ENCODE measurements at regions not wholly inside any gene's neighbourhood (a gene's known extent, or its start where the extent isn't known, plus 50 kb on each side); places are given as distances from the start of the nearest gene placed in this dataset.

- TF ChIP-seq CTCF (IDR thresholded peaks at IDR 0.05; ENCODE audit: extremely low read depth, insufficient read depth, missing control alignments): no peak
- in situ Hi-C loops (cut with MboI; ENCODE audit: low pct_unique_long_range_greater_than_20kb, low sequenced_read_pairs, unreplicated experiment): no loop called here
- no peak for DNase-seq (ENCODE audit: low spot score)
Measured at GRCh38 chr3:78174821-78175220, 1134.9 kb downstream of the ROBO2 start.

GRCh38 chr3:78176869-78177268, 1137.0 kb downstream of the ROBO2 start:
- DNase-seq (ENCODE audit: low spot score): no peak
- in situ Hi-C loops (cut with MboI; ENCODE audit: low pct_unique_long_range_greater_than_20kb, low sequenced_read_pairs, unreplicated experiment): no loop called here
- no peak for TF ChIP-seq CTCF (IDR thresholded peaks at IDR 0.05; ENCODE audit: extremely low read depth, insufficient read depth, missing control alignments)

- in situ Hi-C loops (cut with MboI; ENCODE audit: low pct_unique_long_range_greater_than_20kb, low sequenced_read_pairs, unreplicated experiment): no loop called here
- no peak for DNase-seq (ENCODE audit: low spot score)
- no peak for TF ChIP-seq CTCF (IDR thresholded peaks at IDR 0.05; ENCODE audit: extremely low read depth, insufficient read depth, missing control alignments)
Measured at GRCh38 chr3:78177780-78178179, 1137.9 kb downstream of the ROBO2 start.

- in situ Hi-C loops (cut with MboI; ENCODE audit: low pct_unique_long_range_greater_than_20kb, low sequenced_read_pairs, unreplicated experiment): no loop called here
- DNase-seq (ENCODE audit: low spot score): no peak
- no peak for TF ChIP-seq CTCF (IDR thresholded peaks at IDR 0.05; ENCODE audit: extremely low read depth, insufficient read depth, missing control alignments)
Measured at GRCh38 chr3:78178209-78178608, 1138.3 kb downstream of the ROBO2 start.

GRCh38 chr3:78178740-78179363, 1139.0 kb downstream of the ROBO2 start:
- in situ Hi-C loops (cut with MboI; ENCODE audit: low pct_unique_long_range_greater_than_20kb, low sequenced_read_pairs, unreplicated experiment): no loop called here
- DNase-seq (ENCODE audit: low spot score): no peak

DNA sequence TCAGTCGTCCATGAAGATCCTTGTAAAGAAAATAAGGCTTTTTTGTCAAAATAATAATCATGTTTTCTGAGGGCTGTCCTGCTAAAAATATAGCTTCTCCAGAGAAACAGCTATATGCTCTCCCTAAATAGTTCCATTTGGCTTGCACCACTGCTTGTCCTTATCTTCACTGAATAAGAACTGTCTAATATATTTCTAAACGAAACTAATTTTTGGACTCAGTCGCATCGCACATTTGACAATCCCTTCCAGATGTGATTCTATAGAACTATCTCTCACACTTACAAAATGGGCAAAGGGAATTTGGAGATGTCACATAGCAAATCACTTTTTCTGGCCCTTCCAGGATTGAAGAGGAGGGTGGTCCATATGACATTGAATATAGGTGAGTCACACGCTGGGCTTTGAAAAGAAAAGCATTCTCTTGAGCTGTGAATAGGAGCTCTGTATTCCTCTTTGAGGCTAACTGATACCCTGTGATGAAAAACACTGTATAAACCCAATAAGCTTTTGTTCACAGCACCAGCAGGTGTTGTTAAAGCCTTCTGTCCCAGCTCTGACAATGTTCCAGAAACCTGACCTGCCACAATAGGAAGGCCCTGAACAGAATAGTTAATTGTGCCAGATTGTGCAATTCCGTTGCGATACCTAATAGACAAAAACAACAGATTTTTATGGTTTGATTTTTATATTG, 1144.2 kb downstream of the ROBO2 start:
- no peak for DNase-seq (ENCODE audit: low spot score)
- TF ChIP-seq CTCF (IDR thresholded peaks at IDR 0.05; ENCODE audit: extremely low read depth, insufficient read depth, missing control alignments): no peak
- in situ Hi-C loops (cut with MboI; ENCODE audit: low pct_unique_long_range_greater_than_20kb, low sequenced_read_pairs, unreplicated experiment): no loop called here

More at GRCh38 chr3:78178740-78179363, 1139.0 kb downstream of the ROBO2 start:
- TF ChIP-seq CTCF (IDR thresholded peaks at IDR 0.05; ENCODE audit: extremely low read depth, insufficient read depth, missing control alignments): no peak
